Epithelial cell of esophagus (primary cell): ENCODE measurements at regions not wholly inside any gene's neighbourhood (a gene's known extent, or its start where the extent isn't known, plus 50 kb on each side); places are given as distances from the start of the nearest gene placed in this dataset.

Experiments
- DNase-seq: peaks from one replicate; pipeline ENCODE4 v3.0.0; 2010; ENCODE audit warnings: low read depth
- H3K4me3 ChIP-seq: 2 replicates; pipeline ENCODE4 v1.5.1; 2011; ENCODE audit warnings: mild to moderate bottlenecking, low read length, control low read depth
- CTCF ChIP-seq: IDR thresholded peaks from 2 replicates; pipeline ENCODE4 v1.5.1; 2011; ENCODE audit warnings: low read depth, mild to moderate bottlenecking, low read length, control low read depth, inconsistent platforms; ENCODE audit not compliant: insufficient read depth; ENCODE audit errors: missing control alignments

- DNase-seq = no peak
- TF ChIP-seq CTCF = no peak
- no peak overlapping the region for H3K4me3 ChIP-seq
Observed at GRCh38 chr13:79692846-79693245, 211.9 kb downstream of the NDFIP2 start.

GRCh38 chr13:79691826-79692225 lies 210.9 kb downstream of the NDFIP2 start:
- no peak for TF ChIP-seq CTCF
- no peak overlapping the region for H3K4me3 ChIP-seq
- DNase-seq = no peak

GRCh38 chr13:79688741-79689140 lies 207.8 kb downstream of the NDFIP2 start:
- no peak overlapping the region for H3K4me3 ChIP-seq
- DNase-seq = no peak
- no peak for TF ChIP-seq CTCF

- no peak overlapping the region for H3K4me3 ChIP-seq
- no peak for DNase-seq
- no peak for TF ChIP-seq CTCF
Observed at GRCh38 chr13:79686441-79686840, 205.5 kb downstream of the NDFIP2 start.

GRCh38 chr13:79684371-79684770 lies 203.4 kb downstream of the NDFIP2 start:
- DNase-seq = no peak
- TF ChIP-seq CTCF = no peak
- H3K4me3 ChIP-seq = no peak overlapping the region

- no peak overlapping the region for H3K4me3 ChIP-seq
- no peak for TF ChIP-seq CTCF
- DNase-seq = no peak
Observed at GRCh38 chr13:79682164-79682563, 201.2 kb downstream of the NDFIP2 start.

- DNase-seq = peak; percentile 77
- no peak for TF ChIP-seq CTCF
- H3K4me3 ChIP-seq = no peak overlapping the region
Observed at GRCh38 chr13:79681069-79681468, 200.1 kb downstream of the NDFIP2 start.
